ENCODE measurements at regions not wholly inside any gene's neighbourhood (a gene's known extent, or its start where the extent isn't known, plus 50 kb on each side); places are given as distances from the start of the nearest gene placed in this dataset.

DNA sequence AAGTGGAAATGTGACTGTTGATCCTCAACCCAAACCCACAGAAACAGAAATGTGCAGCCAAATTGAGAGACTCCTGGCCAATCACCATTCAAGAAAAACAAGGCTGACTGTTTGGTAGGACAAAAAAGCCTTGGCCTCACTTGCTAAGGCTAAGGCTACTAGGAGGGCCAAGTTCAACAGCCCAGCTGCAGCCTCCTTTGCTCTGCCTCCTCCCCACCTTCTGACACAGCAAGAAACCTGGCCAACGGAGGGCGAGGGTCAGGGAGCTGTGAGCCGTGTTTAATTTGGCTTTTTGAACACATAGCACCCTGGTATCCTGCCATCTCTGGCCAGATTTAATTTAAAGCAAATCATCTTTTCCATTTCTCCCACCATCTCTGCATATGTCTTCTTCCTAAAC, 165.8 kb upstream of the RAB4A start:
- TF ChIP-seq, protein P1, sequence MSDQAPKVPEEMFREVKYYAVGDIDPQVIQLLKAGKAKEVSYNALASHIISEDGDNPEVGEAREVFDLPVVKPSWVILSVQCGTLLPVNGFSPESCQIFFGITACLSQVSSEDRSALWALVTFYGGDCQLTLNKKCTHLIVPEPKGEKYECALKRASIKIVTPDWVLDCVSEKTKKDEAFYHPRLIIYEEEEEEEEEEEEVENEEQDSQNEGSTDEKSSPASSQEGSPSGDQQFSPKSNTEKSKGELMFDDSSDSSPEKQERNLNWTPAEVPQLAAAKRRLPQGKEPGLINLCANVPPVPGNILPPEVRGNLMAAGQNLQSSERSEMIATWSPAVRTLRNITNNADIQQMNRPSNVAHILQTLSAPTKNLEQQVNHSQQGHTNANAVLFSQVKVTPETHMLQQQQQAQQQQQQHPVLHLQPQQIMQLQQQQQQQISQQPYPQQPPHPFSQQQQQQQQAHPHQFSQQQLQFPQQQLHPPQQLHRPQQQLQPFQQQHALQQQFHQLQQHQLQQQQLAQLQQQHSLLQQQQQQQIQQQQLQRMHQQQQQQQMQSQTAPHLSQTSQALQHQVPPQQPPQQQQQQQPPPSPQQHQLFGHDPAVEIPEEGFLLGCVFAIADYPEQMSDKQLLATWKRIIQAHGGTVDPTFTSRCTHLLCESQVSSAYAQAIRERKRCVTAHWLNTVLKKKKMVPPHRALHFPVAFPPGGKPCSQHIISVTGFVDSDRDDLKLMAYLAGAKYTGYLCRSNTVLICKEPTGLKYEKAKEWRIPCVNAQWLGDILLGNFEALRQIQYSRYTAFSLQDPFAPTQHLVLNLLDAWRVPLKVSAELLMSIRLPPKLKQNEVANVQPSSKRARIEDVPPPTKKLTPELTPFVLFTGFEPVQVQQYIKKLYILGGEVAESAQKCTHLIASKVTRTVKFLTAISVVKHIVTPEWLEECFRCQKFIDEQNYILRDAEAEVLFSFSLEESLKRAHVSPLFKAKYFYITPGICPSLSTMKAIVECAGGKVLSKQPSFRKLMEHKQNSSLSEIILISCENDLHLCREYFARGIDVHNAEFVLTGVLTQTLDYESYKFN (CRISPR knock-in tag; conservative IDR thresholded peaks at IDR 0.05): no peak
- no peak for TF ChIP-seq FOXM1 (CRISPR knock-in tag; IDR thresholded peaks at IDR 0.05)

Measured in HepG2 (cell line).